ENCODE measurements at regions not wholly inside any gene's neighbourhood (a gene's known extent, or its start where the extent isn't known, plus 50 kb on each side); places are given as distances from the start of the nearest gene placed in this dataset.

GRCh38 chr5:30331534-30331933 is 862.0 kb upstream of the CDH6 start:
- TF ChIP-seq POLR2A (IDR thresholded peaks at IDR 0.05): no peak
- TF ChIP-seq, protein P1, sequence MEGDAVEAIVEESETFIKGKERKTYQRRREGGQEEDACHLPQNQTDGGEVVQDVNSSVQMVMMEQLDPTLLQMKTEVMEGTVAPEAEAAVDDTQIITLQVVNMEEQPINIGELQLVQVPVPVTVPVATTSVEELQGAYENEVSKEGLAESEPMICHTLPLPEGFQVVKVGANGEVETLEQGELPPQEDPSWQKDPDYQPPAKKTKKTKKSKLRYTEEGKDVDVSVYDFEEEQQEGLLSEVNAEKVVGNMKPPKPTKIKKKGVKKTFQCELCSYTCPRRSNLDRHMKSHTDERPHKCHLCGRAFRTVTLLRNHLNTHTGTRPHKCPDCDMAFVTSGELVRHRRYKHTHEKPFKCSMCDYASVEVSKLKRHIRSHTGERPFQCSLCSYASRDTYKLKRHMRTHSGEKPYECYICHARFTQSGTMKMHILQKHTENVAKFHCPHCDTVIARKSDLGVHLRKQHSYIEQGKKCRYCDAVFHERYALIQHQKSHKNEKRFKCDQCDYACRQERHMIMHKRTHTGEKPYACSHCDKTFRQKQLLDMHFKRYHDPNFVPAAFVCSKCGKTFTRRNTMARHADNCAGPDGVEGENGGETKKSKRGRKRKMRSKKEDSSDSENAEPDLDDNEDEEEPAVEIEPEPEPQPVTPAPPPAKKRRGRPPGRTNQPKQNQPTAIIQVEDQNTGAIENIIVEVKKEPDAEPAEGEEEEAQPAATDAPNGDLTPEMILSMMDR (IDR thresholded peaks at IDR 0.05): no peak

All from ovary (tissue), 3 donors.